ENCODE measurements at regions not wholly inside any gene's neighbourhood (a gene's known extent, or its start where the extent isn't known, plus 50 kb on each side); places are given as distances from the start of the nearest gene placed in this dataset.
"Not testable (repeated sequence)": the region's sequence is repeated elsewhere in the genome, so short reads cannot be mapped to it uniquely, and the experiment has no call there.

DNA sequence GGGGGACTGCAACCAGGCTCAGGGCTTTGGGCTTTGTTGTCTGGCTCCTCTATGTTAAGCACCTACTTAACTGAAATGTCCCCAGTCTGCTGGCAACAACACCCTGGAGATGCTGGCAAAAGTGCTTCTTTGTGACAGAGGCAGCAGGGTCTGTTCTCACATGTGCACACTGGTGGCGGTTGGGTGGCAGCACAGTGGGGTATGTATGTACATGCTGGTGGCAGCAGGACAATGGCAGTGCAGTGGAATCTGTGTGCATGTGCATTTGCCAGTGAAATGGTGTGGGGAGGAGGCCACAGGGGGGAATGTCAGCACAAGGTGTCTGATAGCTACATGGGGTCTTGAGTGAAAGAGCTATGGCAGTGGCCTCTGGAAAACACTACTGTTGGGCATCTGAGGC lies 830.3 kb downstream of the DIPK2A start:
- DNase-seq (ENCODE audit: extremely low spot score), result no peak
- POLR2A ChIA-PET, result no interaction called here
- TF ChIP-seq, protein P1, sequence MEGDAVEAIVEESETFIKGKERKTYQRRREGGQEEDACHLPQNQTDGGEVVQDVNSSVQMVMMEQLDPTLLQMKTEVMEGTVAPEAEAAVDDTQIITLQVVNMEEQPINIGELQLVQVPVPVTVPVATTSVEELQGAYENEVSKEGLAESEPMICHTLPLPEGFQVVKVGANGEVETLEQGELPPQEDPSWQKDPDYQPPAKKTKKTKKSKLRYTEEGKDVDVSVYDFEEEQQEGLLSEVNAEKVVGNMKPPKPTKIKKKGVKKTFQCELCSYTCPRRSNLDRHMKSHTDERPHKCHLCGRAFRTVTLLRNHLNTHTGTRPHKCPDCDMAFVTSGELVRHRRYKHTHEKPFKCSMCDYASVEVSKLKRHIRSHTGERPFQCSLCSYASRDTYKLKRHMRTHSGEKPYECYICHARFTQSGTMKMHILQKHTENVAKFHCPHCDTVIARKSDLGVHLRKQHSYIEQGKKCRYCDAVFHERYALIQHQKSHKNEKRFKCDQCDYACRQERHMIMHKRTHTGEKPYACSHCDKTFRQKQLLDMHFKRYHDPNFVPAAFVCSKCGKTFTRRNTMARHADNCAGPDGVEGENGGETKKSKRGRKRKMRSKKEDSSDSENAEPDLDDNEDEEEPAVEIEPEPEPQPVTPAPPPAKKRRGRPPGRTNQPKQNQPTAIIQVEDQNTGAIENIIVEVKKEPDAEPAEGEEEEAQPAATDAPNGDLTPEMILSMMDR (IDR thresholded peaks at IDR 0.05; ENCODE audit: control extremely low read depth, extremely low read depth, low read depth, missing control alignments), result no peak
- CTCF ChIA-PET, result interaction anchor here (1.4 to 2.3 kb wide), 2 partner anchors 13 kb away, joined by 3 to 6 read pairs; no protein-coding TSS in a partner anchor

DNA sequence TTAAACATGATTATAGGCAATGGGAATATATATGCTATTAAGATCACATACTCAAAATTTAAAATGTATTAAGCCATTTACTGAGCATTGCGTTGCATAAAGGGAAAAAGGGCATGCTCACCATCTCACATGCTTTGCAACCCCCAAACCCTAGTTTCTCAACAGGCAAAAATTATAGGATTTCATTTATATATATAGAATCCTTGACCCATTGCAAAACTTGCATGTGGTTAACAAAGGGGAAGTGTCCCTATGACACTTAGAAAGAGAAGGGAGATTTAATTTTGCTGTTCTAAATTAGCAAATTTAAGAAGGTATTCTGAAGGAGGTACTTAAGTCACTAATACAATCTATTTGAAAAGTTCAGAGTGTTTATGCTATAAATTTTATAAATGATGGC lies 837.8 kb downstream of the DIPK2A start:
- POLR2A ChIA-PET, result no interaction called here
- CTCF ChIA-PET, result no interaction called here
- no peak for DNase-seq (ENCODE audit: extremely low spot score)
- TF ChIP-seq, protein P1 (IDR thresholded peaks at IDR 0.05; ENCODE audit: control extremely low read depth, extremely low read depth, low read depth, missing control alignments), result no peak

GRCh38 chr3:144810160-144810559 lies 838.5 kb downstream of the DIPK2A start:
- peak; percentile 8 for DNase-seq (ENCODE audit: extremely low spot score)
- TF ChIP-seq, protein P1 (IDR thresholded peaks at IDR 0.05; ENCODE audit: control extremely low read depth, extremely low read depth, low read depth, missing control alignments), result no peak
- CTCF ChIA-PET, result no interaction called here
- POLR2A ChIA-PET, result no interaction called here

DNA sequence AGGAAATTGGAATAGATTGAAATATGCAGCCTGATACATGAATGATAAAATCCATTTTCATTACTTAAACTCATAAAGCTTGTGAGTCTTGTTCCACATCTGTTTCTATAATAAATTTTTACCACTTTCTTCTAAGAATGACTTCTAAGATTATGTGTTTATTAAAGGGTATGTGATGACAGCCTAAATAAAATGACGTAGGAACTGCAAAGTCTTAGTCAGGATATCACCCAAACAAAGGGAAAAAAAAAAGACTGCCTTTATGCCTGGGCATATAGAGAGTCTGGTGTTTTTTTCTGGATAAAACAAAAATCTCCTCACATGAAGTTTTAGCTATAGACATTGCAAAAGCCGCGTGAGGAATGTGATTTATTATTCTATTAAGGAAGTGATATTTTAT lies 844.0 kb downstream of the DIPK2A start:
- DNase-seq (ENCODE audit: extremely low spot score), result no peak
- POLR2A ChIA-PET, result no interaction called here
- CTCF ChIA-PET, result no interaction called here
- TF ChIP-seq, protein P1 (IDR thresholded peaks at IDR 0.05; ENCODE audit: control extremely low read depth, extremely low read depth, low read depth, missing control alignments), result no peak

GRCh38 chr3:144816323-144816722 lies 844.7 kb downstream of the DIPK2A start:
- TF ChIP-seq, protein P1 (IDR thresholded peaks at IDR 0.05; ENCODE audit: control extremely low read depth, extremely low read depth, low read depth, missing control alignments), result no peak
- POLR2A ChIA-PET, result no interaction called here
- DNase-seq (ENCODE audit: extremely low spot score), result no peak
- CTCF ChIA-PET, result no interaction called here

- no peak for DNase-seq (ENCODE audit: extremely low spot score)
- TF ChIP-seq, protein P1 (IDR thresholded peaks at IDR 0.05; ENCODE audit: control extremely low read depth, extremely low read depth, low read depth, missing control alignments), result no peak
- ChIA-PET POLR2A (no interaction called here), CTCF (no interaction called here)
These were observed 847.4 kb downstream of the DIPK2A start for GRCh38 chr3:144818973-144819372.

- DNase-seq (ENCODE audit: extremely low spot score); CTCF ChIA-PET; POLR2A ChIA-PET: not testable (repeated sequence)
These were observed 848.6 kb downstream of the DIPK2A start for GRCh38 chr3:144820232-144820631.

Data from GM10248 (cell line).